Lung (tissue), 11 donors: ENCODE measurements at regions not wholly inside any gene's neighbourhood (a gene's known extent, or its start where the extent isn't known, plus 50 kb on each side); places are given as distances from the start of the nearest gene placed in this dataset.
A peak's percentile ranks its signal among the peaks of the same experiment; 100 is the strongest.

Source experiments
- ATAC-seq: fragments of 200-7000 bp; cut with Tn5 transposase; one replicate; pipeline ENCODE4 v1.9.1; 2020; ENCODE audit warnings: moderate number of reproducible peaks; ENCODE audit not compliant: insufficient read depth, low FRiP score
- DNase-seq, 3 donors: peaks; one replicate each; pipeline ENCODE4 v3.0.0-alpha.2; 2013 to 2017
- H3K27ac ChIP-seq, 2 donors: one replicate each; pipeline ENCODE4 v1.5.1; 2013; ENCODE audit warnings: mild to moderate bottlenecking in 2 of 2, moderate library complexity in 2 of 2, control low read depth in 1 of 2, inconsistent platforms in 1 of 2, low read depth in 1 of 2, low read length in 1 of 2
- H3K27me3 ChIP-seq, 3 donors: one replicate each; pipeline ENCODE4 v1.5.1; 2013; ENCODE audit warnings: low read length in 2 of 3; ENCODE audit not compliant: control insufficient read depth in 3 of 3, insufficient read depth in 3 of 3
- H3K36me3 ChIP-seq, 4 donors: one replicate each; pipeline ENCODE4 v1.5.1; 2013; ENCODE audit warnings: low read length in 4 of 4, mild to moderate bottlenecking in 1 of 4, moderate library complexity in 1 of 4; ENCODE audit not compliant: control insufficient read depth in 4 of 4, insufficient read depth in 4 of 4
- H3K4me1 ChIP-seq, 5 donors: one replicate each; pipeline ENCODE4 v1.5.1; 2013; ENCODE audit warnings: low read length in 5 of 5, mild to moderate bottlenecking in 2 of 5, moderate library complexity in 1 of 5; ENCODE audit not compliant: control insufficient read depth in 5 of 5, insufficient read depth in 5 of 5
- H3K4me3 ChIP-seq: one replicate; pipeline ENCODE4 v1.5.1; 2013; ENCODE audit warnings: mild to moderate bottlenecking, control low read depth, moderate library complexity
- H3K9ac ChIP-seq, 2 donors: one replicate each; pipeline ENCODE4 v1.5.1; 2013; ENCODE audit warnings: low read length in 2 of 2, control low read depth in 1 of 2; ENCODE audit not compliant: insufficient read depth in 1 of 2
- H3K9me3 ChIP-seq, 4 donors: one replicate each; pipeline ENCODE4 v1.5.1; 2013; ENCODE audit warnings: low read length in 3 of 4, mild to moderate bottlenecking in 1 of 4, moderate library complexity in 1 of 4; ENCODE audit not compliant: control insufficient read depth in 4 of 4, insufficient read depth in 3 of 4
- CTCF ChIP-seq: IDR thresholded peaks from 2 replicates; pipeline ENCODE4 v1.5.1; 2012; ENCODE audit warnings: mild to moderate bottlenecking; ENCODE audit errors: control extremely low read depth, extremely low read depth
- WGBS, 2 donors: extraction: QIAGEN DNeasy Blood & Tissue Kit; methylation state at CpG; one replicate each; pipeline ENCODE4 v1.1.7; 2013; 5-methylcytosine and 5-hydroxymethylcytosine counted together
- donor health status: control.
- donor health status: control.
- donor health status: Bipolar disorder and iron deficiency.
- donor health status: healthy.
- donor health status: DM: yes; HTN: yes; CAD: no.

- Histone ChIP-seq H3K36me3 (no peaks in the 10 kb centered on the region), H3K4me1 (peaks cover 0 to 26% (median 11%) of the 10 kb centered on the region in 5 donors), H3K27me3 (no peaks in the 10 kb centered on the region), H3K9ac (no peak overlapping the region), H3K9me3 (no peaks in the 10 kb centered on the region), H3K27ac (no peak overlapping the region), H3K4me3 (no peak overlapping the region)
- WGBS, 2 donors: 21 to 33% methylated on average over 3 of the region's 3 CpGs
- TF ChIP-seq CTCF: no peak
- DNase-seq (no peak), ATAC-seq (no peak)
Measured at GRCh38 chr11:43243927-43244326, 67.9 kb upstream of the API5 start.

- 38 to 64% methylated on average over 4 of the region's 4 CpGs for WGBS, 2 donors
- no peak overlapping the region for H3K9ac ChIP-seq
- no peaks in the 10 kb centered on the region for H3K9me3 ChIP-seq
- ATAC-seq (no peak), DNase-seq (peak; percentile 87 to 93 (median 91))
- no peaks in the 10 kb centered on the region for H3K27me3 ChIP-seq
- H3K4me3 ChIP-seq: no peak overlapping the region
- H3K27ac ChIP-seq: no peak overlapping the region
- no peaks in the 10 kb centered on the region for H3K36me3 ChIP-seq
- H3K4me1 ChIP-seq: peaks cover 0 to 30% (median 11%) of the 10 kb centered on the region in 5 donors
- TF ChIP-seq CTCF: no peak
Measured at GRCh38 chr11:43245466-43245865, 66.3 kb upstream of the API5 start.

DNA sequence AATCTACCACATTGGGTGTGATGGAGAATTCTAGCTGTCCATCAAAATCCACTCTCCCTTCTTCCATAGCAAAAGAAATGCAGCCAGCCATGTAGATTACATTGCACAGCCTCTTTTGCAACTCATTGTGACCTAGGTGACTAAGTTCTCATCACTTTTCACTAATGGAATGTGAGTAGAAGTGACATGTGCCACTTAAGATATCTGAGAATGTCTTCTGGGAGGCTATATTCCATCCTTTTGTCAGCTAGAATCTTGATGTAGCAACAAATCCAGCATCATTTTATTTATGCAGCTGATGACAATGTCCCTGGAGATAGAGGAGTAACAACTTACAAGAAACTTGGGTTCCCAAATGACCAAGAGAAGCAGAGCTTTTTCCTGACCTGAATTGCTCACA lies 61.5 kb upstream of the API5 start:
- no peak for TF ChIP-seq CTCF
- ATAC-seq (no peak), DNase-seq (no peak)
- Histone ChIP-seq H3K9me3 (no peaks in the 10 kb centered on the region), H3K9ac (no peak overlapping the region), H3K4me1 (peaks cover 0 to 4% (median 0%) of the 10 kb centered on the region in 5 donors), H3K4me3 (no peak overlapping the region), H3K27me3 (no peaks in the 10 kb centered on the region), H3K36me3 (no peaks in the 10 kb centered on the region), H3K27ac (no peak overlapping the region)

DNA sequence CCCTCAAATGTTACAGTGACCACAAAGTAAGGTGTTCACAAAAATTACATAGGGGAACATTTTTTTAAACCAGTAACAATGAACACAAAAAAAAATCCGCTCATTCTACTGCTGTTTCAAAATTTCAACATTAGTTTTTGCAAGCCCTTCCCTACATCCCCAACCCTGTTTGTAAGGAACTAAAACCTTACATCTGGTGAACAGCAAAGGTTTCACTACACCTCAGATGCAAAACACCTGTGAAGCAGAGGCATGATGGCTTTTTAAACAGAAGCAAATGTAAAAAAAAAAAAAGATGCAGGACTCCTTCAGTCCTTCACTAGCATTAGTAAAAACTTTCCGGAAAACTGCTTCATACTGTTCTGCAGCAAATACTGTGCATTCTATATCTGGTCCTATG lies 50.0 kb upstream of the API5 start:
- H3K4me3 ChIP-seq: no peak overlapping the region
- no peak for TF ChIP-seq CTCF
- 87 to 88% methylated on average over 2 of the region's 2 CpGs for whole genome bisulfite sequencing, 2 donors
- H3K36me3 ChIP-seq: peaks cover 0 to 1% (median 0%) of the 10 kb centered on the region in 4 donors
- H3K9ac ChIP-seq: no peak overlapping the region
- DNase-seq: no peak
- H3K9me3 ChIP-seq: peaks cover 0 to 4% (median 2%) of the 10 kb centered on the region in 4 donors
- no peak for ATAC-seq
- no peaks in the 10 kb centered on the region for H3K4me1 ChIP-seq
- no peaks in the 10 kb centered on the region for H3K27me3 ChIP-seq
- no peak overlapping the region for H3K27ac ChIP-seq
